ENCODE measurements at regions not wholly inside any gene's neighbourhood (a gene's known extent, or its start where the extent isn't known, plus 50 kb on each side); places are given as distances from the start of the nearest gene placed in this dataset.

DNA sequence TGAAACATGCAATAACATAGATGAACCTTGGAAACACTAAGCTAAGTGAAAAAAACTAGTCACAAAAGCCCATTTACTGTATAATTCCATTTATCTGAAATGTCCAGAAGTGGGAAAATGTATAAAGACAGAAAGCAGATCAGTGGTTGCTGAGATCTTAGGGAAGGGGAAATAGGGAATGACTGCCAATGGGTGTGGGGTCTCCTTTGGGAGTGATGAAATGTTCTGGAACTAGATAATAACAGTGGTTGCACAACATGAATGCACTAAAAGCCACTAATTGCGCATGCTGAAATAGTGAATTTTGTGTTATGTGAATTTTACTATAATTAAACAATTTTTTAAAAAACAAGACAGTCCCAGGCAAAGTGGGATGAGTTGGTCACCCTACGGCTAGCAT is 472.8 kb downstream of the CCDC171 start:
- Histone ChIP-seq H3K27ac (no peak overlapping the region), H3K9me3 (no peaks in the 10 kb centered on the region), H3K36me3 (no peaks in the 10 kb centered on the region), H3K27me3 (no peaks in the 10 kb centered on the region), H3K4me1 (no peaks in the 10 kb centered on the region), H3K4me3 (no peak overlapping the region)
- DNase-seq (ENCODE audit: low spot score in 2 of 2): no peak
- 89% methylated on average over 2 of the region's 2 CpGs for WGBS, 2 donors
- TF ChIP-seq EP300 (IDR thresholded peaks at IDR 0.05) (peak in 1 of 2 donors; percentile 58), POLR2A (IDR thresholded peaks at IDR 0.05) (no peak)

DNA sequence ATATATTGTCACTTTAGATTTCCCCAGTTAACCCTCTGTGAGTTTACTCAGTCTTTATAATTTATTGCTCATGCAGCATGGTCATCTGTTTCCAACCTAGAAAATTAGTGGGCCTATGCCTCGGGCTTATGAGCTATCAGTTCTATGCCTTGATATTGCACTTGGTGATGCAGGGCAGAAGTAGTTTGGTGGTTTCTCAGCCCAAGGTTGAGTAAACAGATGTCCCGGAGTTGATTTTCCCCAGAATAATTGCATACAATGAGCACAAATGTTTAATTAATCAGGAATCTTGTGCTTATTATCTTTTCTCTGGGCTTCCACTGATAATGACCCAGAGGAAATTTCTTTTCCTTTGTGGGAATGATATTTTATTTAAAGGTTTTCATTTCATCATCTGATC is 474.0 kb downstream of the CCDC171 start:
- no peaks in the 10 kb centered on the region for H3K9me3 ChIP-seq
- no peaks in the 10 kb centered on the region for H3K4me1 ChIP-seq
- 80 to 81% methylated on average over 2 of the region's 2 CpGs for WGBS, 2 donors
- H3K4me3 ChIP-seq: no peak overlapping the region
- H3K36me3 ChIP-seq: no peaks in the 10 kb centered on the region
- H3K27me3 ChIP-seq: no peaks in the 10 kb centered on the region
- no peak overlapping the region for H3K27ac ChIP-seq
- TF ChIP-seq EP300 (IDR thresholded peaks at IDR 0.05): no peak
- TF ChIP-seq, protein P1, sequence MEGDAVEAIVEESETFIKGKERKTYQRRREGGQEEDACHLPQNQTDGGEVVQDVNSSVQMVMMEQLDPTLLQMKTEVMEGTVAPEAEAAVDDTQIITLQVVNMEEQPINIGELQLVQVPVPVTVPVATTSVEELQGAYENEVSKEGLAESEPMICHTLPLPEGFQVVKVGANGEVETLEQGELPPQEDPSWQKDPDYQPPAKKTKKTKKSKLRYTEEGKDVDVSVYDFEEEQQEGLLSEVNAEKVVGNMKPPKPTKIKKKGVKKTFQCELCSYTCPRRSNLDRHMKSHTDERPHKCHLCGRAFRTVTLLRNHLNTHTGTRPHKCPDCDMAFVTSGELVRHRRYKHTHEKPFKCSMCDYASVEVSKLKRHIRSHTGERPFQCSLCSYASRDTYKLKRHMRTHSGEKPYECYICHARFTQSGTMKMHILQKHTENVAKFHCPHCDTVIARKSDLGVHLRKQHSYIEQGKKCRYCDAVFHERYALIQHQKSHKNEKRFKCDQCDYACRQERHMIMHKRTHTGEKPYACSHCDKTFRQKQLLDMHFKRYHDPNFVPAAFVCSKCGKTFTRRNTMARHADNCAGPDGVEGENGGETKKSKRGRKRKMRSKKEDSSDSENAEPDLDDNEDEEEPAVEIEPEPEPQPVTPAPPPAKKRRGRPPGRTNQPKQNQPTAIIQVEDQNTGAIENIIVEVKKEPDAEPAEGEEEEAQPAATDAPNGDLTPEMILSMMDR (IDR thresholded peaks at IDR 0.05): no peak
- no peak for TF ChIP-seq POLR2A (IDR thresholded peaks at IDR 0.05)
- no peak for DNase-seq (ENCODE audit: low spot score in 2 of 2)

DNA sequence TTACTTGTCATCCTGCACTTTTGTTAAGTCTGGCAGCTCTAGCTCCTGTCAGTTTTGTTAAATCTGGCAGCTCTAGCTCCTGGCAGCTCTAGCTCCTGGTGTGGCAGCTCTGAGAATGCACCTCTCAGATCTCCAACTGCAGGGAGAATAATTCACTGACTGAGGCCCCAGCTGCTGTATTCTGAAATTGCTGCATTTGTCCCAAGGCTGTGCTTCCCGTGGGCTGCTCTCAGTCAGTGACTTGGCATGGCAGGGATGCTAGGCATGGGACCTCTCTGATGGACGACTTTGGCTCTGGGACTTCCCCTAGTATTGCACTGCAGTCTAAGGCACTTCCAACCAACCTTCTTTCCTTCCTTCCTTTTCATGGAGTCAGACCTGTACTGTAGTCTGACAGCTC is 475.7 kb downstream of the CCDC171 start:
- DNase-seq (ENCODE audit: low spot score in 2 of 2): no peak
- Histone ChIP-seq H3K4me3 (no peak overlapping the region), H3K27ac (no peak overlapping the region), H3K4me1 (peaks cover 0 to 7% (median 0%) of the 10 kb centered on the region in 4 donors), H3K9me3 (no peaks in the 10 kb centered on the region), H3K27me3 (no peaks in the 10 kb centered on the region), H3K36me3 (no peaks in the 10 kb centered on the region)
- TF ChIP-seq, protein P1 (IDR thresholded peaks at IDR 0.05): no peak
- TF ChIP-seq EP300 (IDR thresholded peaks at IDR 0.05) (no peak), POLR2A (IDR thresholded peaks at IDR 0.05) (no peak)
- 52 to 57% methylated on average over 2 of the region's 2 CpGs for WGBS, 2 donors

DNA sequence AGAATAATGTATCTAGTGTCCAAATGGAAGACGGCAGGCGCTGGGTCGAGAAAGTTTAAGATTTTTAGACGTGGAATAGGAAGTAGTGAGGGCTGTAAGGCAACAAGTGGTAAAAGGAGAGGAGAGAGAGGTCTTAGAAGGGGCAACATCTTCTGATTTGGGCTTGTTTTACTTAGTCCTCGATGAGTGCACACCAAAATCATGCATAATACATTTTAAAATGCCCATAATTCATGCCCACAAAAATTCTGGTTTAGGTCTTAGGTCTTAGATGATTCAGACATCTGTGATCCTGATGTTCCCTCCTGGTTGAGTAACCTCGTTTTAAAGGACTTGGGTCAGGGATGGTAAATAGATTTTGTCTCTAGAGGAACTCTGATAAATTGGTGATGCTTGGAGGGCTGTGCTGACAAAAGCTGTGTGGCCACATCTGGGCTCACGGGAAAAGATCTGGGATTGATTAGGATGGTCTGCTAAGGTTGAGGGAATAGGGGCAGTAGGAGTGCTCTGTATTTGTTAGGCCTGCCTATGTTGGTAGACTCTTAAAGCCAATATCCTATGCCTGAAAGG is 476.3 kb downstream of the CCDC171 start:
- Histone ChIP-seq H3K4me3 (no peak overlapping the region), H3K9me3 (no peaks in the 10 kb centered on the region)

DNA sequence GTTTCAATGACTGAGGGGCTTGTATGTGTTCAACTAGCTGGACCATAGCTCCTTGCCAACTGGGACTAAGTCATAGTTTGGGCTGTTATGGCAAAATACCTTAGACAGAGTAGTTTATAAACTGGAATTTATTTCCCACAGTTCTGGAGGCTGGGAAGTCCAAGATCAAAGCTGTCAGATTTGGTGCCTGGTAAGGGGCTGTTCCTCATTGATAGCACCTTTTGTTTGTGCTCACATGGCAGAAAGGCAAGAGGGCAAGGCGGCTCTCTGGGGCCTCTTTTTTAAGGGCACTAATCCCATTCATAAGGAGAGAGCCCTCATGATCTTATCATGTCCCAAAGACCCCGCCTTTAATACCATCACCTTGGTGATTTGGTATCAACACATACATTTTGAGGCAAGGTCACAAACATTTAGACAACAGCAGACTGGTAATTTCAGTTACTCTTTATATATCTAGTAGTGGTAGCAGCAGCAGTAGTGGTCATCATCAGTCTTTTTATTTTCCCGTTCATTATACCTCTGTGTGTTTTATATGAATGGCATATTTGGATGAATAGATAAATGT is 477.0 kb downstream of the CCDC171 start:
- no peak for DNase-seq (ENCODE audit: low spot score in 2 of 2)
- Histone ChIP-seq H3K27me3 (no peaks in the 10 kb centered on the region), H3K4me3 (no peak overlapping the region), H3K27ac (no peak overlapping the region), H3K4me1 (peaks cover 0 to 7% (median 0%) of the 10 kb centered on the region in 4 donors), H3K36me3 (no peaks in the 10 kb centered on the region), H3K9me3 (no peaks in the 10 kb centered on the region)
- TF ChIP-seq EP300 (IDR thresholded peaks at IDR 0.05): no peak
- WGBS, 2 donors: 97 to 99% methylated on average over 3 of the region's 3 CpGs

More for the DNA sequence above, 476.3 kb downstream of the CCDC171 start:
- H3K36me3 ChIP-seq: no peaks in the 10 kb centered on the region
- no peak for DNase-seq (ENCODE audit: low spot score in 2 of 2)
- H3K27ac ChIP-seq: no peak overlapping the region
- H3K27me3 ChIP-seq: no peaks in the 10 kb centered on the region
- WGBS, 2 donors: 72 to 75% methylated on average over 7 of the region's 7 CpGs
- peaks cover 0 to 7% (median 0%) of the 10 kb centered on the region in 4 donors for H3K4me1 ChIP-seq
- TF ChIP-seq EP300 (IDR thresholded peaks at IDR 0.05): no peak
- TF ChIP-seq, protein P1 (IDR thresholded peaks at IDR 0.05): no peak
- TF ChIP-seq POLR2A (IDR thresholded peaks at IDR 0.05): no peak

DNA sequence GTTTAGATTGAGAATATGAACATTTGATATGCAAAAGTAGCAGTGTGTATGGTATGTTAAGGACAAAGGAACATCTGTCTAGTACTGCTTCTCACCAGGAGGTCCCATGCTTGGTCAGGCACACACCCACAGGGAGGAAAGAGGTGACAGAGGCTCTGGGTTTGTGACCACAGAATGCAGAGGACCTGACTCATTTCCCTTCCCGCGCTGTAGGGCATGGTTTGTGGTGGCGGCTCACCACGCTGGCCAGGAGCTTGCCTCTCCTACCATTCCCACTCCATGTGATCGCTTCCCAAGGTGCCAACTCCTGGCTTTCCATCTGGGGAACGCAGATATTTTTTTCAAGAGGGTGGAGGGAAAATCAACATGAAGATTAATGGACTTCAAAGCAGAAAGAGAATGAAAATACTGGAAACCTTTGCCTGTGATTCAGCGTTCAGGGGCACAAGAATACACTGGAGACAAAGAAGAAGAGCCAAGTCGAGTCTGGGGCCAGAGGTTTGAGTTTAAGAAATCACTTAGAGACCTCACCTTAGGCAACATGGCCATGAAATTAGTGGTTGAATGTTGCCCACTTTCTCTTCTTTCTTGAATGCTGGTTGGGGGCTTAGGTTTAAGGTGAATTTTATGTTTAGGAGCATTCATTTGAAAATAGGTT is 477.8 kb downstream of the CCDC171 start:
- 83 to 89% methylated on average over 8 of the region's 8 CpGs for WGBS, 2 donors

More for the DNA sequence above, 477.8 kb downstream of the CCDC171 start:
- no peaks in the 10 kb centered on the region for H3K27me3 ChIP-seq
- no peak for DNase-seq (ENCODE audit: low spot score in 2 of 2)
- TF ChIP-seq, protein P1 (IDR thresholded peaks at IDR 0.05): no peak
- TF ChIP-seq EP300 (IDR thresholded peaks at IDR 0.05): no peak
- no peak for TF ChIP-seq POLR2A (IDR thresholded peaks at IDR 0.05)
- H3K27ac ChIP-seq: no peak overlapping the region
- H3K4me3 ChIP-seq: no peak overlapping the region
- H3K4me1 ChIP-seq: peaks cover 0 to 7% (median 0%) of the 10 kb centered on the region in 4 donors
- no peaks in the 10 kb centered on the region for H3K9me3 ChIP-seq
- no peaks in the 10 kb centered on the region for H3K36me3 ChIP-seq

All from tibial nerve (tissue), 4 donors.